ENCODE measurements at regions not wholly inside any gene's neighbourhood (a gene's known extent, or its start where the extent isn't known, plus 50 kb on each side); places are given as distances from the start of the nearest gene placed in this dataset.

DNA sequence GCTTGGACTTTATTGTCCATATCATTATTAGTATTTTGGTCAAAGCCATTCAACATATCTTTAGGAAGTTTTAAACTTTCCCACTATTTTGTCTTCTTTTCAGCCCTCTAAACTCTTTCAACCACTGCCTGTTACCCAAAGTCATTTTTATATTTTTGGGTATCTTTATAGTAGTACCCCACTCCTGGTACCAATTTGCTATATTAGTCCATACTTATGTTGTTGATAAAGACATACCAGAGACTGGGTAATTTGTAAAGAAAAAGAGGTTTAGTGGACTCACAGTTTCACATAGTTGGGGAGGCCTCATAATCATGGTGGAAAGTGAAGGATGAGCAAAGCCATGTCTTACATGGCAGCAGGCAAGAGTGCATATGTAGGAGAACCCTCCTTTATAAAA, 271.4 kb downstream of the KLHL4 start:
- DNase-seq (ENCODE audit: low spot score): no peak
- TF ChIP-seq, protein P1, sequence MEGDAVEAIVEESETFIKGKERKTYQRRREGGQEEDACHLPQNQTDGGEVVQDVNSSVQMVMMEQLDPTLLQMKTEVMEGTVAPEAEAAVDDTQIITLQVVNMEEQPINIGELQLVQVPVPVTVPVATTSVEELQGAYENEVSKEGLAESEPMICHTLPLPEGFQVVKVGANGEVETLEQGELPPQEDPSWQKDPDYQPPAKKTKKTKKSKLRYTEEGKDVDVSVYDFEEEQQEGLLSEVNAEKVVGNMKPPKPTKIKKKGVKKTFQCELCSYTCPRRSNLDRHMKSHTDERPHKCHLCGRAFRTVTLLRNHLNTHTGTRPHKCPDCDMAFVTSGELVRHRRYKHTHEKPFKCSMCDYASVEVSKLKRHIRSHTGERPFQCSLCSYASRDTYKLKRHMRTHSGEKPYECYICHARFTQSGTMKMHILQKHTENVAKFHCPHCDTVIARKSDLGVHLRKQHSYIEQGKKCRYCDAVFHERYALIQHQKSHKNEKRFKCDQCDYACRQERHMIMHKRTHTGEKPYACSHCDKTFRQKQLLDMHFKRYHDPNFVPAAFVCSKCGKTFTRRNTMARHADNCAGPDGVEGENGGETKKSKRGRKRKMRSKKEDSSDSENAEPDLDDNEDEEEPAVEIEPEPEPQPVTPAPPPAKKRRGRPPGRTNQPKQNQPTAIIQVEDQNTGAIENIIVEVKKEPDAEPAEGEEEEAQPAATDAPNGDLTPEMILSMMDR (IDR thresholded peaks at IDR 0.05; ENCODE audit: extremely low read depth, insufficient read depth, missing control alignments): no peak
- in situ Hi-C loops (cut with MboI; ENCODE audit: low pct_unique_long_range_greater_than_20kb, low sequenced_read_pairs, unreplicated experiment): no loop called here

DNA sequence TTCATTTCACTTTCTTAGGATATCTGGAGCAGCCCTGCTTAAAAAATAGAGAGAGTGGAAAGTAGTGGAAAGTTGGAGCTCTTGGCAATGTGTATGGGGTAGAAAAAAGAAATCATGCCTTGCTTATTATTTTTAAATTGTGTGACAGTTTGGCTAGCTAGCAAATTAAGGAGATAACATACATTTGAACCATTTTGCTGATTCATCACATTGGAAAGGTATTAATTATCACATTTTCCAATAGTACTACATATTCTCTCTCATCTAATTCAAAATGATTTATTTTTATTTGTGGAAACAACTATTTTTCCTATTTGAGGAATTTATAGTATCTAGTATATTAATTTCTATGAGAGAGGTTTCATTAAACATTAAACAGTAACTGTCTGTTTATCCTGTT, 280.4 kb downstream of the KLHL4 start:
- TF ChIP-seq, protein P1 (IDR thresholded peaks at IDR 0.05; ENCODE audit: extremely low read depth, insufficient read depth, missing control alignments): no peak
- in situ Hi-C loops (cut with MboI; ENCODE audit: low pct_unique_long_range_greater_than_20kb, low sequenced_read_pairs, unreplicated experiment): no loop called here
- no peak for DNase-seq (ENCODE audit: low spot score)

DNA sequence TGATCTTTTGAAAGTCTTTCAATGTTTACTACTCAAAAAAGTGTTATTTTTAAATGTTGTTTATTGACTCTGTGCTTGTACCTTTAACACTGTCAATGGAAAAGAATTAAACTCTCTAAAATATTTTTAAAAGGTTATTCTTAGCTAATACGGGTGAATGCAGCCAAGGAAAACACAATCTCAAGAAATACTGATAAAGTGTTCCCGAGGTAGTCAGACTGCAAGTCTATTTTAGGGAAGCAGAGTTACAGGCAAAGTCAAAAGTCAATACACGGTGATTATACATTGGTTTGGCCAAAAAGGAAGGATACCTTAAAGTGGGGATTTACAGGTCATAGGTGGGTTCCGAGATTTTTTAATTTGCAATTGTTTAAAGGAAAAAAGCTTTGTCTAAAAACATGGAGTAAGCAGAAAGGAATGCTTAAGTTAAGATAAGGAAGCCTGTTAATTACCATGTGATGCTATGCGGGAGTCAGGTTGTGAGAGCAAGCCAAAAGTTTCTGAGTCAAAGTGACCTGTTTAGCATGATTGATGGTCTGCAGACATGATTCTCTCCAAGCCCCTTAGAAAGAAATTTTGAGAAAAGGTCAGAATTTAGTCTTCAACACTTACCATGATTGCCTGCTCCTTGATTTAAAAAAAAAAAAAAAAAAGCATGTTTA, 288.4 kb downstream of the KLHL4 start:
- in situ Hi-C loops (cut with MboI; ENCODE audit: low pct_unique_long_range_greater_than_20kb, low sequenced_read_pairs, unreplicated experiment): no loop called here
- TF ChIP-seq, protein P1 (IDR thresholded peaks at IDR 0.05; ENCODE audit: extremely low read depth, insufficient read depth, missing control alignments): no peak
- no peak for DNase-seq (ENCODE audit: low spot score)

DNA sequence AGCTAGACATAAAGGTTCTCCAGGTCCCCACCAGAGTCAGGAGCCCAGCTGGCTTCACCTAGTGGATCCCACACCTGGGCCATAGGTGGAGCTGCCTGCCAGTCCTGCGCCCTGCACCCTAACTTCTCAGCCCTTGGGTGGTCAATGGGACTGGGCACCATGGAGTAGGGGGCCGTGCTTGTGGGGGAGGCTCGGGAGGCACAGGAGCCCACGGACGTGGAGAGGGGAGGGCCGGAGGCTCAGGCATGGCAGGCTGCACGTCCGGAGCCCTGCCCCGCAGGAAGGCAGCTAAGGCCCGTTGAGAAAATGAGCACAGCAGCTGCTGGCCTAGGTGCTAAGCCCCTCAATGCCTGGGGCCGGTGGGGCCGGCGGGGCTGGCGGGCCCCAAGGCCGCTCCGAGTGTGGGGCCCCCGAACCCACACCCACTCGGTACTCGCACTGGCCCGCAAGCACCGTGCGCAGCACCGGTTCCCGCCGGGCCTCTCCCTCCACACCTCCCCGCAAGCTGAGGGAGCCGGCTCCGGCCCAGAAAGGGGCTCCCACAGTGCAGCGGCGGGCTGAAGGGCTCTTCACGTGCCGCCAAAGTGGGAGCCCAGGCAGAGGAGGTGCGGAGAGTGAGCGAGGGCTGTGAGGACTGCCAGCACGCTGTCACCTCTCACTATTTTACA, 291.1 kb downstream of the KLHL4 start:
- TF ChIP-seq, protein P1 (IDR thresholded peaks at IDR 0.05; ENCODE audit: extremely low read depth, insufficient read depth, missing control alignments): no peak
- no peak for DNase-seq (ENCODE audit: low spot score)
- in situ Hi-C loops (cut with MboI; ENCODE audit: low pct_unique_long_range_greater_than_20kb, low sequenced_read_pairs, unreplicated experiment): no loop called here

DNA sequence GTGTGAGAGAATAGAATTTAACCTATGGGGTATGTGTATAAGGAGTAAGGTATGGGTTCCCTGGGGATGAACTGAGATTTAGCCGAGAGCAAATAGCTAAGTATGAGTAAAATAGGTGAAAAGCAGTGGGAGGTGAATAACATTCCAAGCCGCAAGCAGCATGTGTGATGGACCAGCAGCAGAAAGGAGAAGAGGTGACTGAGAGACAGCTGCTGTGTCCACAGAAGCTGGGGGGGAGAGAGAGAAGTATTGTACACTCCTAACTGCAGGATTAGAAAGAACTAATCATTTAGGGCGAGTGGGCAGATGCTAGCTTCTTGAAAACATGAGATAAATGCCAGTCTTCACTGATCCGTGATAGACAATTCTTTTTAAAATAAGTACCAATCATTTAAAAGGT, 296.0 kb downstream of the KLHL4 start:
- TF ChIP-seq, protein P1 (IDR thresholded peaks at IDR 0.05; ENCODE audit: extremely low read depth, insufficient read depth, missing control alignments): no peak
- no peak for DNase-seq (ENCODE audit: low spot score)
- in situ Hi-C loops (cut with MboI; ENCODE audit: low pct_unique_long_range_greater_than_20kb, low sequenced_read_pairs, unreplicated experiment): no loop called here

DNA sequence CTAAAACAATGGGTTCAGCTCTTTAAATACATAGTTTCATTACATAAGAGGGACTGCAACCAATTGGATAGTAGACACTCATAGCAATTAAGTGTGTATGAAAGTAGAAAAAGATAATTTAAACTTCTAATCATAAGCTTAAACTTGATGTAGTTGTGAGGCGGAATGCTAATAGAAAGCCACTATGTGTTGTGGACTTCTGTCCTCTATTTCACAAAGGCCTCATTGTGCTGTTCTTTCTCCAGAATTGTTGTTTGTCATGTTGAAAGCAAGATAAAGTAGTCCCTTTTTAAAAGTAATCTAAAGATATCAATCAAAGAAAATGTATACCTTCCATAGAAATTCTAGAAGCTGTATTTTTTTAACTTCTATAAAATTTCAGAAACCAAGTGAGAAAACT, 329.4 kb downstream of the KLHL4 start:
- TF ChIP-seq, protein P1 (IDR thresholded peaks at IDR 0.05; ENCODE audit: extremely low read depth, insufficient read depth, missing control alignments): no peak
- no peak for DNase-seq (ENCODE audit: low spot score)
- in situ Hi-C loops (cut with MboI; ENCODE audit: low pct_unique_long_range_greater_than_20kb, low sequenced_read_pairs, unreplicated experiment): no loop called here
